ENCODE measurements at regions not wholly inside any gene's neighbourhood (a gene's known extent, or its start where the extent isn't known, plus 50 kb on each side); places are given as distances from the start of the nearest gene placed in this dataset.

GRCh38 chr10:6647811-6648526 lies 67.9 kb upstream of the PRKCQ start:
- DNase-seq (ENCODE audit: low read depth): no peak
- H3K4me3 ChIP-seq (ENCODE audit: low read depth, low read length): no peak overlapping the region
- TF ChIP-seq CTCF (IDR thresholded peaks at IDR 0.05; ENCODE audit: low read depth, low read length, missing control alignments): peak; percentile 89

- no peak for DNase-seq (ENCODE audit: low read depth)
- H3K4me3 ChIP-seq (ENCODE audit: low read depth, low read length): no peak overlapping the region
- no peak for TF ChIP-seq CTCF (IDR thresholded peaks at IDR 0.05; ENCODE audit: low read depth, low read length, missing control alignments)
Observed at GRCh38 chr10:6643962-6644361, 63.9 kb upstream of the PRKCQ start.

GRCh38 chr10:6642876-6643275 lies 62.8 kb upstream of the PRKCQ start:
- no peak overlapping the region for H3K4me3 ChIP-seq (ENCODE audit: low read depth, low read length)
- no peak for TF ChIP-seq CTCF (IDR thresholded peaks at IDR 0.05; ENCODE audit: low read depth, low read length, missing control alignments)
- no peak for DNase-seq (ENCODE audit: low read depth)

GRCh38 chr10:6640433-6641040 lies 60.5 kb upstream of the PRKCQ start:
- no peak for TF ChIP-seq CTCF (IDR thresholded peaks at IDR 0.05; ENCODE audit: low read depth, low read length, missing control alignments)
- no peak overlapping the region for H3K4me3 ChIP-seq (ENCODE audit: low read depth, low read length)
- DNase-seq (ENCODE audit: low read depth): no peak

- no peak for TF ChIP-seq CTCF (IDR thresholded peaks at IDR 0.05; ENCODE audit: low read depth, low read length, missing control alignments)
Observed at GRCh38 chr10:6637053-6637452, 57.0 kb upstream of the PRKCQ start.

GRCh38 chr10:6635784-6636183 lies 55.7 kb upstream of the PRKCQ start:
- DNase-seq (ENCODE audit: low read depth): no peak
- TF ChIP-seq CTCF (IDR thresholded peaks at IDR 0.05; ENCODE audit: low read depth, low read length, missing control alignments): no peak
- no peak overlapping the region for H3K4me3 ChIP-seq (ENCODE audit: low read depth, low read length)

More at GRCh38 chr10:6637053-6637452, 57.0 kb upstream of the PRKCQ start:
- DNase-seq (ENCODE audit: low read depth): no peak
- H3K4me3 ChIP-seq (ENCODE audit: low read depth, low read length): no peak overlapping the region

Measured in GM12864 (cell line).